22Rv1 (cell line): ENCODE measurements at regions not wholly inside any gene's neighbourhood (a gene's known extent, or its start where the extent isn't known, plus 50 kb on each side); places are given as distances from the start of the nearest gene placed in this dataset.
"Not testable (repeated sequence)": the region's sequence is repeated elsewhere in the genome, so short reads cannot be mapped to it uniquely, and the experiment has no call there.

Experiments used
- ZFX ChIP-seq: fragments of 450-650 bp; IDR thresholded peaks from 2 replicates; pipeline ENCODE4 v1.6.1; 2017; ENCODE audit warnings: antibody characterized with exemption, borderline replicate concordance
- TF ChIP-seq, protein P1 (sequence below): fragments of 450-650 bp; IDR thresholded peaks from 2 replicates; pipeline ENCODE4 v1.5.1; 2017; ENCODE audit warnings: mild to moderate bottlenecking

DNA sequence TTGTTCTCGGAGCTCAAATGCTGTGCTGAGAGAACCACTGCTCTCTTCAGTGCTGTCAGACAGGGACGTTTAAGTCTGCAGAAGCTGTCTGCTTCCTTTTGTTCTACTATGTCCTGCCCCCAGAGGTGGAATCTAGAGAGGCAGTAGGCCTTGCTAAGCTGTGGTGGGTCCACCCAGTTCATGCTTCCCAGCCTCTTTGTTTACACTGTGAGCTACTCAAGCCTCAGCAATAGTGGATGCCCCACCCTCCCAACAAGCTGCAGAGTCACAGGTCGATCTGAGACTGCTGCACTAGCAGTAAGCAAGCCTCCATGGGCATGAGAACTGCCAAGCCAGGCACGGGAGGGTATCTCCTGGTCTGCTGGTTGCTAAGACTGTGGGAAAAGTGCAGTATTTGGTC, 102.8 kb upstream of the SRD5A2 start:
- TF ChIP-seq, protein P1, sequence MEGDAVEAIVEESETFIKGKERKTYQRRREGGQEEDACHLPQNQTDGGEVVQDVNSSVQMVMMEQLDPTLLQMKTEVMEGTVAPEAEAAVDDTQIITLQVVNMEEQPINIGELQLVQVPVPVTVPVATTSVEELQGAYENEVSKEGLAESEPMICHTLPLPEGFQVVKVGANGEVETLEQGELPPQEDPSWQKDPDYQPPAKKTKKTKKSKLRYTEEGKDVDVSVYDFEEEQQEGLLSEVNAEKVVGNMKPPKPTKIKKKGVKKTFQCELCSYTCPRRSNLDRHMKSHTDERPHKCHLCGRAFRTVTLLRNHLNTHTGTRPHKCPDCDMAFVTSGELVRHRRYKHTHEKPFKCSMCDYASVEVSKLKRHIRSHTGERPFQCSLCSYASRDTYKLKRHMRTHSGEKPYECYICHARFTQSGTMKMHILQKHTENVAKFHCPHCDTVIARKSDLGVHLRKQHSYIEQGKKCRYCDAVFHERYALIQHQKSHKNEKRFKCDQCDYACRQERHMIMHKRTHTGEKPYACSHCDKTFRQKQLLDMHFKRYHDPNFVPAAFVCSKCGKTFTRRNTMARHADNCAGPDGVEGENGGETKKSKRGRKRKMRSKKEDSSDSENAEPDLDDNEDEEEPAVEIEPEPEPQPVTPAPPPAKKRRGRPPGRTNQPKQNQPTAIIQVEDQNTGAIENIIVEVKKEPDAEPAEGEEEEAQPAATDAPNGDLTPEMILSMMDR, result not testable (repeated sequence)
- TF ChIP-seq ZFX, result not testable (repeated sequence)
